Upper lobe of left lung (tissue), 4 donors: ENCODE measurements at regions not wholly inside any gene's neighbourhood (a gene's known extent, or its start where the extent isn't known, plus 50 kb on each side); places are given as distances from the start of the nearest gene placed in this dataset.

Experiments used
- POLR2AphosphoS5 ChIP-seq, 2 donors: sonication (generic); formaldehyde crosslinking; IDR thresholded peaks; one replicate each; pipeline ENCODE4 v1.5.1; 2017; ENCODE audit warnings: antibody characterized with exemption in 2 of 2
- TF ChIP-seq, protein P1 (sequence below), 6 experiments: fragments of 450-650 bp in 4 of 6; fragments of 200-600 bp in 2 of 6; sonication (generic) in 2 of 6; IDR thresholded peaks; one replicate each; pipeline ENCODE4 v1.5.1; 2016 to 2019; ENCODE audit warnings: antibody characterized with exemption in 6 of 6

DNA sequence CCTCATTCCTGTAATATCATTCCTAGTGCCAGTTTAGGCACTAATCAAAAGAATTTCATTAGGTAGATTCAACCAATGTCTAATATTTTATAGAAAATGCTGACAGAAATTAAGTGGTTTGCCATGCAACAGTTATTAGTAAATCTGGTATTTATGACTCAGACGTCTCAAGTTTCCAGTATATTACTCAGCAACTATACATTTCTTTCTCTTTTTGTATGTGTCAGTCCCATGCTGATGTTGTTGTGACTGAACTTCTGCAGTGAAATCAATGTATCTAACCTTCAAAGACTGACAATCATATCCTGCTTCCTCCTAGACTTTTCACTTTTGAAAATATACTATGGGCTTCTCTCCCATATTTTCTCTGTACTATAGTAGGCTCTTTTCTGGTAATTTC is 822.5 kb downstream of the NR2F1-AS1 start:
- no peak for TF ChIP-seq POLR2AphosphoS5 (IDR thresholded peaks at IDR 0.05)
- TF ChIP-seq, protein P1, sequence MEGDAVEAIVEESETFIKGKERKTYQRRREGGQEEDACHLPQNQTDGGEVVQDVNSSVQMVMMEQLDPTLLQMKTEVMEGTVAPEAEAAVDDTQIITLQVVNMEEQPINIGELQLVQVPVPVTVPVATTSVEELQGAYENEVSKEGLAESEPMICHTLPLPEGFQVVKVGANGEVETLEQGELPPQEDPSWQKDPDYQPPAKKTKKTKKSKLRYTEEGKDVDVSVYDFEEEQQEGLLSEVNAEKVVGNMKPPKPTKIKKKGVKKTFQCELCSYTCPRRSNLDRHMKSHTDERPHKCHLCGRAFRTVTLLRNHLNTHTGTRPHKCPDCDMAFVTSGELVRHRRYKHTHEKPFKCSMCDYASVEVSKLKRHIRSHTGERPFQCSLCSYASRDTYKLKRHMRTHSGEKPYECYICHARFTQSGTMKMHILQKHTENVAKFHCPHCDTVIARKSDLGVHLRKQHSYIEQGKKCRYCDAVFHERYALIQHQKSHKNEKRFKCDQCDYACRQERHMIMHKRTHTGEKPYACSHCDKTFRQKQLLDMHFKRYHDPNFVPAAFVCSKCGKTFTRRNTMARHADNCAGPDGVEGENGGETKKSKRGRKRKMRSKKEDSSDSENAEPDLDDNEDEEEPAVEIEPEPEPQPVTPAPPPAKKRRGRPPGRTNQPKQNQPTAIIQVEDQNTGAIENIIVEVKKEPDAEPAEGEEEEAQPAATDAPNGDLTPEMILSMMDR (IDR thresholded peaks at IDR 0.05) = no peak
